Prostate gland (tissue), 2 donors: ENCODE measurements at regions not wholly inside any gene's neighbourhood (a gene's known extent, or its start where the extent isn't known, plus 50 kb on each side); places are given as distances from the start of the nearest gene placed in this dataset.

Experiments
- POLR2AphosphoS5 ChIP-seq: sonication (generic); formaldehyde crosslinking; IDR thresholded peaks from one replicate; pipeline ENCODE4 v1.6.1; 2017; ENCODE audit warnings: antibody characterized with exemption
- TF ChIP-seq, protein P1 (sequence below), 4 experiments: fragments of 200-600 bp in 2 of 4; fragments of 450-650 bp in 2 of 4; sonication (generic) in 2 of 4; IDR thresholded peaks; 1 replicate in 3 of 4; 2 replicates in 1 of 4; pipeline ENCODE4 v1.5.1; 2016 to 2019; ENCODE audit warnings: antibody characterized with exemption in 4 of 4, mild to moderate bottlenecking in 2 of 4, moderate library complexity in 2 of 4

DNA sequence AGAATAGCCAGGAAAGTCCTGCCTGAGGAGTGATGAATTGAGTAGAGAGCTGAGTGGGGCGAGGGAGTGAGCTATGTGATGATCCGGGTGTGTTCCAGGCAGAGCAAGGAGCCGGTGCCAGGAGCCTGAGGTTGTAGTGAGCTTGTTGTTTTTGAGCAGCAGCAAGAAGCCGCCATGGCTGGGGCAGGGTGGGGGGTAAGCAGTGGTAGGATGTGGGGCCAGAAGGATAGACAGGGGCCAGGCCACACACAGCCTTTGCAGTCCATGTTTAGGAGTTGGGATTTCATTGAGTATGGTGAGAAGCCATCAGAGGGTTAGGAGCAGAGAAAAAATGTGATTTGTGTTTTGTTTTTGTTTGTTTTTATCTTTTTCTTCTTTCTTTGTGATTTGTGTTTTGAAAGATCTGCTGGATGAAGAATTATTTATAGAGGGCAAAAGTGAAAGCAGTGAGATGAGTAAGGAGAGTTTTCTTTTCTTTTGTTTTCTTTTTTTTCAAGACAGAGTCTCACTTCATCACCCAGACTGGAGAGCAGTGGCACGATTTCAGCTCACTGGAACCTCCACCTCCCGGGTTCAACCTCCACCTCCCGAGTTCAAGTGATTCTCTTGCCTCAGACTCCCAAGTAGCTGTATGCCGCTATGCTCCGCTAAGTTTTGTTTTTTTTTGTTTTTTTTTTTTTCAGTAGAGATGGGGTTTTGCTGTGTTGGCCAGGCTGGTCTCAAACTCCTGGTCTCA is 92.3 kb upstream of the BCAT1 start:
- TF ChIP-seq, protein P1, sequence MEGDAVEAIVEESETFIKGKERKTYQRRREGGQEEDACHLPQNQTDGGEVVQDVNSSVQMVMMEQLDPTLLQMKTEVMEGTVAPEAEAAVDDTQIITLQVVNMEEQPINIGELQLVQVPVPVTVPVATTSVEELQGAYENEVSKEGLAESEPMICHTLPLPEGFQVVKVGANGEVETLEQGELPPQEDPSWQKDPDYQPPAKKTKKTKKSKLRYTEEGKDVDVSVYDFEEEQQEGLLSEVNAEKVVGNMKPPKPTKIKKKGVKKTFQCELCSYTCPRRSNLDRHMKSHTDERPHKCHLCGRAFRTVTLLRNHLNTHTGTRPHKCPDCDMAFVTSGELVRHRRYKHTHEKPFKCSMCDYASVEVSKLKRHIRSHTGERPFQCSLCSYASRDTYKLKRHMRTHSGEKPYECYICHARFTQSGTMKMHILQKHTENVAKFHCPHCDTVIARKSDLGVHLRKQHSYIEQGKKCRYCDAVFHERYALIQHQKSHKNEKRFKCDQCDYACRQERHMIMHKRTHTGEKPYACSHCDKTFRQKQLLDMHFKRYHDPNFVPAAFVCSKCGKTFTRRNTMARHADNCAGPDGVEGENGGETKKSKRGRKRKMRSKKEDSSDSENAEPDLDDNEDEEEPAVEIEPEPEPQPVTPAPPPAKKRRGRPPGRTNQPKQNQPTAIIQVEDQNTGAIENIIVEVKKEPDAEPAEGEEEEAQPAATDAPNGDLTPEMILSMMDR (IDR thresholded peaks at IDR 0.05) = no peak
- no peak for TF ChIP-seq POLR2AphosphoS5
